ENCODE measurements at regions not wholly inside any gene's neighbourhood (a gene's known extent, or its start where the extent isn't known, plus 50 kb on each side); places are given as distances from the start of the nearest gene placed in this dataset.

GRCh38 chr2:223503746-223504145 is 98.4 kb downstream of the SCG2 start:
- no peak overlapping the region for H3K27ac ChIP-seq (replicated peaks)
- TF ChIP-seq, protein P1, sequence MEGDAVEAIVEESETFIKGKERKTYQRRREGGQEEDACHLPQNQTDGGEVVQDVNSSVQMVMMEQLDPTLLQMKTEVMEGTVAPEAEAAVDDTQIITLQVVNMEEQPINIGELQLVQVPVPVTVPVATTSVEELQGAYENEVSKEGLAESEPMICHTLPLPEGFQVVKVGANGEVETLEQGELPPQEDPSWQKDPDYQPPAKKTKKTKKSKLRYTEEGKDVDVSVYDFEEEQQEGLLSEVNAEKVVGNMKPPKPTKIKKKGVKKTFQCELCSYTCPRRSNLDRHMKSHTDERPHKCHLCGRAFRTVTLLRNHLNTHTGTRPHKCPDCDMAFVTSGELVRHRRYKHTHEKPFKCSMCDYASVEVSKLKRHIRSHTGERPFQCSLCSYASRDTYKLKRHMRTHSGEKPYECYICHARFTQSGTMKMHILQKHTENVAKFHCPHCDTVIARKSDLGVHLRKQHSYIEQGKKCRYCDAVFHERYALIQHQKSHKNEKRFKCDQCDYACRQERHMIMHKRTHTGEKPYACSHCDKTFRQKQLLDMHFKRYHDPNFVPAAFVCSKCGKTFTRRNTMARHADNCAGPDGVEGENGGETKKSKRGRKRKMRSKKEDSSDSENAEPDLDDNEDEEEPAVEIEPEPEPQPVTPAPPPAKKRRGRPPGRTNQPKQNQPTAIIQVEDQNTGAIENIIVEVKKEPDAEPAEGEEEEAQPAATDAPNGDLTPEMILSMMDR (IDR thresholded peaks at IDR 0.05; ENCODE audit: borderline replicate concordance) = no peak
- DNase-seq = no peak
- intact Hi-C loops (cut with micrococcal nuclease) = no loop called here
- no peaks in the 10 kb centered on the region for H3K27me3 ChIP-seq (ENCODE audit: low read depth)
- no peak overlapping the region for H3K4me3 ChIP-seq
- H3K36me3 ChIP-seq = no peaks in the 10 kb centered on the region
- no peaks in the 10 kb centered on the region for H3K4me1 ChIP-seq
- peaks cover 5% of the 10 kb centered on the region for H3K9me3 ChIP-seq (replicated peaks)

GRCh38 chr2:223508372-223508771 is 93.8 kb downstream of the SCG2 start:
- DNase-seq = no peak
- Histone ChIP-seq H3K36me3 (no peaks in the 10 kb centered on the region), H3K27me3 (ENCODE audit: low read depth) (peaks cover 9% of the 10 kb centered on the region), H3K27ac (replicated peaks) (no peak overlapping the region), H3K9me3 (replicated peaks) (peaks cover 5% of the 10 kb centered on the region), H3K4me3 (no peak overlapping the region), H3K4me1 (no peaks in the 10 kb centered on the region)
- TF ChIP-seq, protein P1 (IDR thresholded peaks at IDR 0.05; ENCODE audit: borderline replicate concordance) = no peak
- intact Hi-C loops (cut with micrococcal nuclease) = no loop called here

- no peaks in the 10 kb centered on the region for H3K9me3 ChIP-seq (replicated peaks)
- H3K4me1 ChIP-seq = no peaks in the 10 kb centered on the region
- intact Hi-C loops (cut with micrococcal nuclease) = no loop called here
- H3K4me3 ChIP-seq = no peak overlapping the region
- TF ChIP-seq, protein P1 (IDR thresholded peaks at IDR 0.05; ENCODE audit: borderline replicate concordance) = no peak
- DNase-seq = no peak
- H3K27me3 ChIP-seq (ENCODE audit: low read depth) = peaks cover 9% of the 10 kb centered on the region
- no peak overlapping the region for H3K27ac ChIP-seq (replicated peaks)
- no peaks in the 10 kb centered on the region for H3K36me3 ChIP-seq
Observed at GRCh38 chr2:223510713-223511112, 91.4 kb downstream of the SCG2 start.

DNA sequence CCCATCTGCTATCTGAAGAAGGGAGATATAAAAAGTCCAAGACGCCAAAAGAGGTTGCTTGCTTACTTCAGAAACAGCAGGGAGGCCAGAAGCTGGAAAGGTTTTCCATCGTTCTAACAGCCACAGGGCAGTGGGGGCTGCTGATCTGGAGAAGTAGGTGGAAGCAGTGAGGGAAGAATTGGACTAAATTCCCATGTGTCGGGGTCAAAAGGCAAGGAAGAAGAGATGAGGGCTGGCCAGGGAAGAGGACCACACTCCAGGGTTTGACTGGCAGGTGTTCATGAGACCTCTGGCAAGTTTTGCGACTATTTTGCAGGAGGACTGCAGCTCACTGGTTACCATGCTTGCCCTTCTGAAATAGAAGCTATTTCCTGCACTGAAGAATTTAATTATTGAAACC is 91.0 kb downstream of the SCG2 start:
- intact Hi-C loops (cut with micrococcal nuclease) = no loop called here
- Histone ChIP-seq H3K4me3 (no peak overlapping the region), H3K36me3 (no peaks in the 10 kb centered on the region), H3K9me3 (replicated peaks) (no peaks in the 10 kb centered on the region), H3K4me1 (no peaks in the 10 kb centered on the region), H3K27me3 (ENCODE audit: low read depth) (peaks cover 9% of the 10 kb centered on the region), H3K27ac (replicated peaks) (no peak overlapping the region)
- TF ChIP-seq, protein P1 (IDR thresholded peaks at IDR 0.05; ENCODE audit: borderline replicate concordance) = no peak
- no peak for DNase-seq

- intact Hi-C loops (cut with micrococcal nuclease) = no loop called here
- no peaks in the 10 kb centered on the region for H3K4me1 ChIP-seq
- no peaks in the 10 kb centered on the region for H3K36me3 ChIP-seq
- H3K27ac ChIP-seq (replicated peaks) = no peak overlapping the region
- H3K4me3 ChIP-seq = no peak overlapping the region
- DNase-seq = no peak
- H3K9me3 ChIP-seq (replicated peaks) = no peaks in the 10 kb centered on the region
- peaks cover 9% of the 10 kb centered on the region for H3K27me3 ChIP-seq (ENCODE audit: low read depth)
- TF ChIP-seq, protein P1 (IDR thresholded peaks at IDR 0.05; ENCODE audit: borderline replicate concordance) = no peak
Observed at GRCh38 chr2:223513771-223514455, 88.2 kb downstream of the SCG2 start.
